ENCODE measurements at regions not wholly inside any gene's neighbourhood (a gene's known extent, or its start where the extent isn't known, plus 50 kb on each side); places are given as distances from the start of the nearest gene placed in this dataset.
"Not testable (repeated sequence)": the region's sequence is repeated elsewhere in the genome, so short reads cannot be mapped to it uniquely, and the experiment has no call there.

GRCh38 chrX:55813150-55813549 lies 95.6 kb downstream of the RRAGB start:
- DNase-seq (ENCODE audit: low read depth) = no peak

- no peak for DNase-seq (ENCODE audit: low read depth)
Observed at GRCh38 chrX:55815546-55815945, 98.0 kb downstream of the RRAGB start.

GRCh38 chrX:55816023-55816422 lies 98.5 kb downstream of the RRAGB start:
- no peak for DNase-seq (ENCODE audit: low read depth)

GRCh38 chrX:55818673-55819375 lies 101.3 kb downstream of the RRAGB start:
- no peak for DNase-seq (ENCODE audit: low read depth)

- no peak for DNase-seq (ENCODE audit: low read depth)
Observed at GRCh38 chrX:55839485-55839884, 121.9 kb downstream of the RRAGB start.

DNA sequence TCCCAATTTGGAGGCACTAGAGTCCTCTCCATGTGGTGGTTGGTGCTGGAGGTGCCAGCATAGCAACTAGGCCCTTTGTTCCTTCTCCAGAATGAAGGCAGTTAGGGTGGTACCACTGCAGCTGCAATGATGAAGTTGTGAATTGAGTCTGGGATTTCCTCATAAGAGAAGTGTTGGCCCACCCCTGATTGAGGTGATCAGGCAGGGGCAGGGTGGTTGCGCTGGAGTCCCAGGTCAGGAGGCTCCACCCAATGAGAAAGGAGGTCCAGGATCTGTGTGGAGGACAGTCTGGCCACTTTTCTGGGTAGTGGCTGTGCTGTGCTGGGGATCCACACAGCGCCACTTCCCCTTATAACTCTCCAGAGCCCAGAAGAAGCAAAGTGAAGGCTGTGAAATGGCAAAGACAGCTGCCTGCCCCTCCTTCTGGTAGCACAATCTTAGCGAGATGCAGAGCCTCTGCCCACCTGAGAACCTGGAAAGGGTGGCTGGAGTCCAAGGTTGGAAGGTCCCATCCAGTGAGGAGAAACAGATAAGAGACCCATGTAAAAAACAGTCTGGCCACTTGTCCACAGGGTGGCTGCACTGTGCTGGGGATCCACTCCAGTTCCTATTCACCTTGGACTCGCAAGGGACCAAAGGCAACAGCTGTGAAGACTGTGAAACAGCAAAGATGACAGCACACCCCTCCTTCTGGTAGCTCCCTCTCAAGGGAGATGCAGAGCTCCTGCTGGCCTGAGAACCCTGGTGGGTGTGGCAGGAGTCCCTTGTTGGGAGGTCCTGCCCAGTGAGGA lies 124.6 kb downstream of the RRAGB start:
- no peak for DNase-seq (ENCODE audit: low read depth)

GRCh38 chrX:55866779-55867178 lies 149.2 kb downstream of the RRAGB start:
- DNase-seq (ENCODE audit: low read depth) = not testable (repeated sequence)

DNA sequence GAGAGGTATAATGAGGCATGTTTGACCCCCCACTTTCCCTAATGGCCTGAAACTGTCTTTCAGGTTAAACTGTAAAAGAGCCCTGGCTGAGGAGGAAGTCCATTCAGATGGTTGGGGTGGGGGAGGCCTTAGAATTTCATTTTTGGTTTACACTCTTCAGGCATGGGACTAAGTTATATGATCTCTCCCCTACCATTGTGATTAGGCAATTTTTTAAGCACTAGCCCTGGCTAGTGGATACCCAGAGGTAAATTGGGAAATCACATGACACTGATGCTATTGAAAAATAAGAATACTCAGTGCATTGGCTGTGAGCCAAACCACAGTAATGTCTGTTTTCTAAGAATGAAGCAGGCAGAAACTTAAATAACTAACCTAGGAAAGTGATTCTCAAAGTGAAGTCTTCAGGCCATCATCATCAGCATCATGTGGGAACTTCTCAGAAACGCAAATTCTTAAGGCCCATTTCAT lies 149.7 kb downstream of the RRAGB start:
- peak; percentile 1 for DNase-seq (ENCODE audit: low read depth)

DNA sequence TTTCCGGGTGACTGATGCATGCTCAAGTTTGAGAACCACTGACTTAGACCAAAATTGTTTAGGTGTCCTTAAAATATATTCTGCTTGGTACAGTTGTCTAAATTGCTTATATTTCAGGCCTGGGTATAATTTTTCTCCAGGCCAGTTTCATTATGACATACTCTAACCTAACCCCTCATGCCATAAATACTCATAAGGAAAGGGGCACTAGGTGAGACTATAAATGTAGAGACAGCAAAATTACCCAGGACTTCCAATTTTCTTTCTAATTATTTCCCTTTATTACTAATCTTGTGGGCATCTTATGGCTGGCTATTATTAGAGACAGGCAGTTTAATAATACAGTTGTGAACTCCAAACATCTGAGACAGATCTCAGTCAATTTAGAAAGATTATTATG lies 150.2 kb downstream of the RRAGB start:
- DNase-seq (ENCODE audit: low read depth) = no peak

- DNase-seq (ENCODE audit: low read depth) = no peak
Observed at GRCh38 chrX:55874807-55875206, 157.3 kb downstream of the RRAGB start.

GRCh38 chrX:55883541-55883940 lies 166.0 kb downstream of the RRAGB start:
- DNase-seq (ENCODE audit: low read depth) = not testable (repeated sequence)

DNA sequence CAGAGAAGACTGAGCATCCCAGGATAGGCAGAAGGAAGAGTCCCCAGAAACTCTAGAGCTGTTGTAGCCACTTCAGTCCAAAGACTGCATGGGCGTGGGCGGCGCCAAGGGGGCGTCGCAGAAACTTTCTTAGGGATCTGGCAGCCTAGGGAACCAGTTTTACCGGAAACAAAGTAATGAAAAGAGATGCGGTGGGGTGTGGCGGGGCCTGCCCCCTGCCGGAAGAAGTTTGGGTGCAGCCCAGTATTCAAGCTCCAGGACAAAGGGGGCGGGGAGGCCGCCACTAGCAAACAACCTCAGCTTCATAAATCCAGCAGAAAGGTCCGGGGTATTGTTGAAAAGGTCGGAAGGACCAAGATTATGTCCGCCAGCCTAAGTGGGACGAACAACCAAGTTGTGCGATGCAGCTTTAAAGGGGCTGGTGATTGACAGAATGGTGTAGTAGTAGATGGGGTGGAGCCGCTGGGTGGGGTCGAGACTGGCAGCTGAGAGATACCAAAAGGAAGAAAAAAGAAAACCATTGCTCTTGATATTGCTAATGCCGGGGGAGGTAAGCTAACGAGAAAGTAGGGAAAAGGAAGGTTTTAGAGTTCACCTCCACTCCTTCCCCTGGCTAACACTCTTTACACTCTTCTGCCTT lies 190.5 kb downstream of the RRAGB start:
- peak; percentile 5 for DNase-seq (ENCODE audit: low read depth)

GRCh38 chrX:55908661-55909212 lies 191.2 kb downstream of the RRAGB start:
- DNase-seq (ENCODE audit: low read depth) = no peak

- DNase-seq (ENCODE audit: low read depth) = no peak
Observed at GRCh38 chrX:55919367-55920221, 202.0 kb downstream of the RRAGB start.

DNA sequence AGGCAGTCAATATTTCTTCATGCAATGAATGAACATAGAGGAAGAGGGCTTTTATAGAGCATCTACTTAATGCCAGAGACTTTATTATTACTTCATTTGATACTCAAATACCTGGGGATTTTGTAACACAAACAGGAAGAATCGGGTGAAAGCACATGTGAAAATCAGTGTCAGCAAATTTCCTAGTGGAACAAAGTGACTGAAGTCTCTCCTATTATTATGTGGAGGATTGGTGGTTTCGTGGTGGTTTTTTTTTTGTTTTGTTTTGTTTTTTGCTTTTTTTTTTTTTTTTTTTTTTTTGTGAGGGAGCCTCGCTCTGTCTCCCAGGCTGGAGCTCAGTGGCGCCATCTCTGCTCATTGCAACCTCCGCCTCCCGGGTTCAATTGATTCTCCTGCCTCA lies 207.0 kb downstream of the RRAGB start:
- DNase-seq (ENCODE audit: low read depth) = no peak

DNA sequence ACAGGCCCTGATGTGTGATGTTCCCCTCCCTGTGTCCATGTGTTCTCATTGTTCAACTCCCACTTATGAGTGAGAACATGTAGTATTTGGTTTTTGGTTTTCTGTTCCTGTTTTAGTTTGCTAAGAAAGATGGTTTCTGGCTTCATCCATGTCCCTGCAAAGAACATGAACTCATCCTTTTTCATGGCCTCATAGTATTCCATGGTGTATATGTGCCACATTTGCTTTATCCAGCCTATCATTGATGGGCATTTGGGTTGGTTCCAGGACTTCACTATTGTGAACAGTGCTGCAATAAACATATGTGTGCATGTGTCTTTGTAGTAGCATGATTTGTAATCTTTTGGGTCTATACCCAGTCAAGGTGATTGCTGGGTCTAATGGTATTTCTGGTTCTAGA lies 211.0 kb downstream of the RRAGB start:
- not testable (repeated sequence) for DNase-seq (ENCODE audit: low read depth)
